ENCODE measurements at regions not wholly inside any gene's neighbourhood (a gene's known extent, or its start where the extent isn't known, plus 50 kb on each side); places are given as distances from the start of the nearest gene placed in this dataset.

GRCh38 chr4:45954276-45954675 lies 169.6 kb downstream of the GABRG1 start:
- TF ChIP-seq CTCF (IDR thresholded peaks at IDR 0.05; ENCODE audit: insufficient read depth, low read length) = no peak
- no peak for TF ChIP-seq POLR2AphosphoS5 (IDR thresholded peaks at IDR 0.05; ENCODE audit: low read depth)
- TF ChIP-seq SPI1 (IDR thresholded peaks at IDR 0.05; ENCODE audit: borderline replicate concordance, low read depth) = no peak
- TF ChIP-seq, protein P1, sequence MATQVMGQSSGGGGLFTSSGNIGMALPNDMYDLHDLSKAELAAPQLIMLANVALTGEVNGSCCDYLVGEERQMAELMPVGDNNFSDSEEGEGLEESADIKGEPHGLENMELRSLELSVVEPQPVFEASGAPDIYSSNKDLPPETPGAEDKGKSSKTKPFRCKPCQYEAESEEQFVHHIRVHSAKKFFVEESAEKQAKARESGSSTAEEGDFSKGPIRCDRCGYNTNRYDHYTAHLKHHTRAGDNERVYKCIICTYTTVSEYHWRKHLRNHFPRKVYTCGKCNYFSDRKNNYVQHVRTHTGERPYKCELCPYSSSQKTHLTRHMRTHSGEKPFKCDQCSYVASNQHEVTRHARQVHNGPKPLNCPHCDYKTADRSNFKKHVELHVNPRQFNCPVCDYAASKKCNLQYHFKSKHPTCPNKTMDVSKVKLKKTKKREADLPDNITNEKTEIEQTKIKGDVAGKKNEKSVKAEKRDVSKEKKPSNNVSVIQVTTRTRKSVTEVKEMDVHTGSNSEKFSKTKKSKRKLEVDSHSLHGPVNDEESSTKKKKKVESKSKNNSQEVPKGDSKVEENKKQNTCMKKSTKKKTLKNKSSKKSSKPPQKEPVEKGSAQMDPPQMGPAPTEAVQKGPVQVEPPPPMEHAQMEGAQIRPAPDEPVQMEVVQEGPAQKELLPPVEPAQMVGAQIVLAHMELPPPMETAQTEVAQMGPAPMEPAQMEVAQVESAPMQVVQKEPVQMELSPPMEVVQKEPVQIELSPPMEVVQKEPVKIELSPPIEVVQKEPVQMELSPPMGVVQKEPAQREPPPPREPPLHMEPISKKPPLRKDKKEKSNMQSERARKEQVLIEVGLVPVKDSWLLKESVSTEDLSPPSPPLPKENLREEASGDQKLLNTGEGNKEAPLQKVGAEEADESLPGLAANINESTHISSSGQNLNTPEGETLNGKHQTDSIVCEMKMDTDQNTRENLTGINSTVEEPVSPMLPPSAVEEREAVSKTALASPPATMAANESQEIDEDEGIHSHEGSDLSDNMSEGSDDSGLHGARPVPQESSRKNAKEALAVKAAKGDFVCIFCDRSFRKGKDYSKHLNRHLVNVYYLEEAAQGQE (IDR thresholded peaks at IDR 0.05; ENCODE audit: insufficient replicate concordance, low read depth) = no peak
- TF ChIP-seq GABPA (IDR thresholded peaks at IDR 0.05; ENCODE audit: low read depth) = no peak
